Endothelial cell of umbilical vein (primary cell): ENCODE measurements at regions not wholly inside any gene's neighbourhood (a gene's known extent, or its start where the extent isn't known, plus 50 kb on each side); places are given as distances from the start of the nearest gene placed in this dataset.

Experiments
- BruUV-seq: library from RNA; stranded (reverse); fragments of 400-500 nt; replicated peaks from 2 replicates; lab custom pipeline; 2021; lab: Mats Ljungman, UMichigan
- CTCF ChIA-PET: fragments of 300-600, 350-600 bp; sonication (Branson Sonifier 250); formaldehyde crosslinking; loops from one replicate; lab custom pipeline; 2021; ENCODE audit warnings: antibody characterized with exemption, inconsistent platforms; lab: Charles Lee
- POLR2A ChIA-PET: fragments of 300-600, 350-600 bp; sonication (Branson Sonifier 250); formaldehyde crosslinking; loops from one replicate; lab custom pipeline; 2021; ENCODE audit warnings: antibody characterized with exemption, inconsistent platforms; lab: Charles Lee
- DNase-seq: peaks from one replicate; pipeline ENCODE4 v3.0.0-alpha.2; 2011; ENCODE audit warnings: low read depth, low spot score
- FAIRE-seq: peaks from 2 replicates; lab custom pipeline; 2011; peaks lifted over from hg19 to GRCh38; lab: Jason Lieb, UNC
- H2AFZ ChIP-seq: 2 replicates; pipeline ENCODE4 v1.6.0; 2012; ENCODE audit warnings: low read depth, low read length, control low read depth, inconsistent platforms
- H3K27ac ChIP-seq: 2 replicates; pipeline ENCODE4 v1.5.1; 2011; ENCODE audit warnings: low read depth, mild to moderate bottlenecking, control low read depth, low read length, moderate library complexity; ENCODE audit not compliant: insufficient read depth
- H3K27me3 ChIP-seq, 2 experiments: 2 replicates each; pipeline versions ENCODE4 v1.6.0 to v1.6.1; 2011; ENCODE audit warnings: low read length in 2 of 2, mixed read lengths in 1 of 2; ENCODE audit not compliant: control insufficient read depth in 2 of 2, insufficient read depth in 2 of 2
- H3K36me3 ChIP-seq, 2 experiments: 2 replicates in 1 of 2; 3 replicates in 1 of 2; pipeline ENCODE4 v1.5.1; 2011; ENCODE audit warnings: low read length in 2 of 2, mild to moderate bottlenecking in 1 of 2, moderate library complexity in 1 of 2; ENCODE audit not compliant: control insufficient read depth in 2 of 2, insufficient read depth in 2 of 2; ENCODE audit errors: extremely low read depth in 1 of 2
- H3K4me1 ChIP-seq: 3 replicates; pipeline ENCODE4 v1.5.1; 2011; ENCODE audit warnings: mild to moderate bottlenecking, low read length; ENCODE audit not compliant: control insufficient read depth, insufficient read depth; ENCODE audit errors: extremely low read depth
- H3K4me2 ChIP-seq: 2 replicates; pipeline ENCODE4 v1.6.1; 2011; ENCODE audit warnings: low read length, control low read depth, mixed read lengths; ENCODE audit not compliant: insufficient read depth
- H3K4me3 ChIP-seq, 3 experiments: fragments of 200-600 bp in 1 of 3; sonication (generic), shearing (Covaris generic) in 1 of 3; replicated peaks in 1 of 3; 2 replicates each; pipeline ENCODE4 v1.5.1; 2011 to 2016; ENCODE audit warnings: control low read depth in 3 of 3, low read length in 3 of 3, mild to moderate bottlenecking in 2 of 3, inconsistent platforms in 1 of 3, low read depth in 1 of 3, moderate library complexity in 1 of 3; ENCODE audit not compliant: insufficient read depth in 1 of 3
- H3K79me2 ChIP-seq: 2 replicates; pipeline ENCODE4 v1.6.0; 2012; ENCODE audit warnings: low read length, inconsistent platforms; ENCODE audit not compliant: control insufficient read depth, insufficient read depth
- H3K9ac ChIP-seq: replicated peaks from 2 replicates; pipeline ENCODE3; 2011; ENCODE audit warnings: low read length, control low read depth; ENCODE audit not compliant: insufficient read depth; ENCODE audit errors: extremely low read depth
- H3K9me1 ChIP-seq: replicated peaks from 3 replicates; pipeline ENCODE4 v1.6.0; 2011; ENCODE audit warnings: mild to moderate bottlenecking, low read length; ENCODE audit not compliant: control insufficient read depth, insufficient read depth; ENCODE audit errors: extremely low read depth
- H3K9me3 ChIP-seq: replicated peaks from 2 replicates; pipeline ENCODE4 v1.5.1; 2012; ENCODE audit warnings: low read length, inconsistent platforms; ENCODE audit not compliant: control insufficient read depth, insufficient read depth
- H4K20me1 ChIP-seq: replicated peaks from 2 replicates; pipeline ENCODE3; 2011; ENCODE audit warnings: mild to moderate bottlenecking, low read length; ENCODE audit not compliant: control insufficient read depth, insufficient read depth; ENCODE audit errors: extremely low read depth
- EZH2 ChIP-seq: IDR thresholded peaks from 2 replicates; pipeline ENCODE4 v1.6.1; 2012; ENCODE audit warnings: borderline replicate concordance, low read depth, mild to moderate bottlenecking, moderate library complexity, low read length, inconsistent platforms; ENCODE audit not compliant: severe bottlenecking
- FOS ChIP-seq: IDR thresholded peaks from 2 replicates; pipeline ENCODE4 v1.6.1; 2011; ENCODE audit warnings: mild to moderate bottlenecking, low read length, moderate library complexity, borderline replicate concordance; ENCODE audit not compliant: insufficient read depth
- GATA2 ChIP-seq: IDR thresholded peaks from 2 replicates; pipeline ENCODE4 v1.7.0; 2011; ENCODE audit warnings: low read depth, mild to moderate bottlenecking, moderate library complexity, mixed read lengths, low read length; ENCODE audit not compliant: insufficient read length, insufficient read depth
- JUN ChIP-seq: IDR thresholded peaks from 2 replicates; pipeline ENCODE4 v1.6.1; 2011; ENCODE audit warnings: borderline replicate concordance, low read depth; ENCODE audit not compliant: insufficient read length, insufficient read depth
- MYC ChIP-seq: IDR thresholded peaks from one replicate; pipeline ENCODE4 v1.6.1; 2011; ENCODE audit warnings: mild to moderate bottlenecking, low read depth, low read length
- POLR2A ChIP-seq: IDR thresholded peaks from 2 replicates; pipeline ENCODE4 v1.6.1; 2012; ENCODE audit warnings: low read depth, mild to moderate bottlenecking, control low read depth, low read length
- POLR2AphosphoS5 ChIP-seq: IDR thresholded peaks from 2 replicates; pipeline ENCODE4 v1.6.1; 2012; ENCODE audit warnings: low read depth, mild to moderate bottlenecking, control low read depth, low read length, moderate library complexity; ENCODE audit not compliant: insufficient read depth
- dilution Hi-C: fragments of 300-500 bp; cut with MboI; formaldehyde crosslinking; loops from one replicate; pipeline ENCODE4 v1.15.0; 2019; ENCODE audit warnings: low sequenced_read_pairs; ENCODE audit not compliant: extremely low pct_ligation_motif_present
- intact Hi-C: fragments of 100-400 bp; cut with micrococcal nuclease; formaldehyde crosslinking; loops from one replicate; pipeline ENCODE4 v1.10.0; 2022
- TF ChIP-seq, protein P1 (sequence below): IDR thresholded peaks from 2 replicates; pipeline ENCODE4 v1.6.1; 2011; ENCODE audit not compliant: insufficient read depth, insufficient read length
- TF ChIP-seq, protein P2 (sequence below), 2 donors: IDR thresholded peaks; 1 replicate in 1 of 2; 2 replicates in 1 of 2; pipeline ENCODE4 v1.5.1; 2011; ENCODE audit warnings: low read length in 2 of 2, mild to moderate bottlenecking in 2 of 2, moderate library complexity in 2 of 2, control low read depth in 1 of 2, inconsistent platforms in 1 of 2, low read depth in 1 of 2; ENCODE audit not compliant: insufficient read depth in 1 of 2; ENCODE audit errors: extremely low read depth in 1 of 2

DNA sequence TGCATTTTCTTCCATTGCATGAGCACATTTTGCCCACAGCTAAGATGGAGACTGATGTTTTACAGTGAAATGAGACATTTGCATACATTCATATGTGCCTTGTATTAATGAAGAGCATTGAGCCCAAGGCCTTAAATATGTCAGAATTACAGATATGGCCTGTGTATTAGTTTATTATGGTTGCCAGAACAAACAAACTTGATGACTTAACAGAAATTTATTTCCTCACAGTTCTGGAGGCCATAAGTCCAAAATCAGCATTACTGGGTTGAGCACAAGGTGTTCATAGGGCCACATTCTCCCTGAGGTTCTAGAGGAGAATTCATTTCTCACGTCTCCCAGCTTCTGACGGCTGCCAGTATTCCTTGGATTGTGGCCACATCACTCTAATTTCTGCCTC lies 302.6 kb upstream of the TGFBR2 start:
- no peaks in the 10 kb centered on the region for H3K9me3 ChIP-seq
- no peak overlapping the region for H3K9ac ChIP-seq
- FAIRE-seq (no peak), DNase-seq (no peak)
- H3K27ac ChIP-seq, result no peak overlapping the region
- no peaks in the 10 kb centered on the region for H3K27me3 ChIP-seq
- BruUV-seq, result no TSS peak
- POLR2A ChIA-PET, result no interaction called here
- no peak overlapping the region for H2AFZ ChIP-seq
- H3K79me2 ChIP-seq, result no peaks in the 10 kb centered on the region
- H3K36me3 ChIP-seq, result no peaks in the 10 kb centered on the region
- CTCF ChIA-PET, result no interaction called here
- no peaks in the 10 kb centered on the region for H4K20me1 ChIP-seq
- H3K9me1 ChIP-seq, result no peaks in the 10 kb centered on the region
- H3K4me1 ChIP-seq, result peaks cover 3% of the 10 kb centered on the region
- no peak overlapping the region for H3K4me3 ChIP-seq
- dilution Hi-C loops, result no loop called here
- TF ChIP-seq EZH2 (no peak), FOS (no peak), GATA2 (no peak), JUN (no peak), POLR2AphosphoS5 (no peak), MYC (no peak), POLR2A (no peak)
- TF ChIP-seq, protein P1, sequence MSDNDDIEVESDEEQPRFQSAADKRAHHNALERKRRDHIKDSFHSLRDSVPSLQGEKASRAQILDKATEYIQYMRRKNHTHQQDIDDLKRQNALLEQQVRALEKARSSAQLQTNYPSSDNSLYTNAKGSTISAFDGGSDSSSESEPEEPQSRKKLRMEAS, result no peak
- TF ChIP-seq, protein P2, sequence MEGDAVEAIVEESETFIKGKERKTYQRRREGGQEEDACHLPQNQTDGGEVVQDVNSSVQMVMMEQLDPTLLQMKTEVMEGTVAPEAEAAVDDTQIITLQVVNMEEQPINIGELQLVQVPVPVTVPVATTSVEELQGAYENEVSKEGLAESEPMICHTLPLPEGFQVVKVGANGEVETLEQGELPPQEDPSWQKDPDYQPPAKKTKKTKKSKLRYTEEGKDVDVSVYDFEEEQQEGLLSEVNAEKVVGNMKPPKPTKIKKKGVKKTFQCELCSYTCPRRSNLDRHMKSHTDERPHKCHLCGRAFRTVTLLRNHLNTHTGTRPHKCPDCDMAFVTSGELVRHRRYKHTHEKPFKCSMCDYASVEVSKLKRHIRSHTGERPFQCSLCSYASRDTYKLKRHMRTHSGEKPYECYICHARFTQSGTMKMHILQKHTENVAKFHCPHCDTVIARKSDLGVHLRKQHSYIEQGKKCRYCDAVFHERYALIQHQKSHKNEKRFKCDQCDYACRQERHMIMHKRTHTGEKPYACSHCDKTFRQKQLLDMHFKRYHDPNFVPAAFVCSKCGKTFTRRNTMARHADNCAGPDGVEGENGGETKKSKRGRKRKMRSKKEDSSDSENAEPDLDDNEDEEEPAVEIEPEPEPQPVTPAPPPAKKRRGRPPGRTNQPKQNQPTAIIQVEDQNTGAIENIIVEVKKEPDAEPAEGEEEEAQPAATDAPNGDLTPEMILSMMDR (IDR thresholded peaks at IDR 0.05; ENCODE audit: extremely low read depth in 1 of 2, insufficient read depth in 1 of 2, low read depth in 1 of 2, low read length in 2 of 2), result no peak
- H3K4me2 ChIP-seq, result no peak overlapping the region
- intact Hi-C loops, result no loop called here
